ENCODE measurements at regions not wholly inside any gene's neighbourhood (a gene's known extent, or its start where the extent isn't known, plus 50 kb on each side); places are given as distances from the start of the nearest gene placed in this dataset.
"Not testable (repeated sequence)": the region's sequence is repeated elsewhere in the genome, so short reads cannot be mapped to it uniquely, and the experiment has no call there.

DNA sequence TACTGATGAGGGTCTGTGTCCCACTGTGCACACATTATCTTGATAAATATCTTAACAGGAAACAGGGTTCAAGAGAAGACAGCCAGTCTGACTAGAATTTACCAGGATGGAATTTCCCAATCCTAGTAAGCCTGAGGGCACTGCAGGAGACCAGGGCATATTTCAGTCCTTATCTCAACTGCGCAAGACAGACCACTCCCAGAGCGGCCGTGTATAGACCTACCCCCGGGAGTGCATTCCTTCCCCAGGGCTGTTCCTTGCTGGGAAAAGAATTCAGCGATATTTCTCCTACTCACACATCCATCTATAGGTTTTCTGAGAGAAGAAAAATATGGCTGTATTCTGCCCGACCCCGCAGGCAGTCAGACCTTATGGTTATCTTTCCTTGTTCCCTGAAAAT is 191.3 kb downstream of the DKK1 start:
- not testable (repeated sequence) for TF ChIP-seq CTCF (conservative IDR thresholded peaks at IDR 0.05; ENCODE audit: low read depth, low read length); EZH2 (IDR thresholded peaks at IDR 0.05; ENCODE audit: low read length, unreplicated experiment)
